Inferior parietal cortex (tissue), 1 donor: ENCODE measurements at regions not wholly inside any gene's neighbourhood (a gene's known extent, or its start where the extent isn't known, plus 50 kb on each side); places are given as distances from the start of the nearest gene placed in this dataset.
"Not testable (repeated sequence)": the region's sequence is repeated elsewhere in the genome, so short reads cannot be mapped to it uniquely, and the experiment has no call there.

Experiments
- DNase-seq: peaks from one replicate; pipeline ENCODE4 v3.0.0-alpha.2; 2016; ENCODE audit errors: extremely low spot score

GRCh38 chr13:86856991-86857390 lies 814.2 kb upstream of the SLITRK5 start:
- no peak for DNase-seq

- no peak for DNase-seq
These were observed 813.0 kb upstream of the SLITRK5 start for GRCh38 chr13:86858216-86858615.

- no peak for DNase-seq
These were observed 809.0 kb upstream of the SLITRK5 start for GRCh38 chr13:86862137-86862536.

- DNase-seq: no peak
These were observed 806.8 kb upstream of the SLITRK5 start for GRCh38 chr13:86864376-86864775.

GRCh38 chr13:86870444-86870843 lies 800.7 kb upstream of the SLITRK5 start:
- peak; percentile 67 for DNase-seq

- DNase-seq: no peak
These were observed 793.7 kb upstream of the SLITRK5 start for GRCh38 chr13:86877441-86877840.

- DNase-seq: no peak
These were observed 792.4 kb upstream of the SLITRK5 start for GRCh38 chr13:86878781-86879180.

- DNase-seq: no peak
These were observed 789.8 kb upstream of the SLITRK5 start for GRCh38 chr13:86881390-86881789.

- DNase-seq: no peak
These were observed 789.1 kb upstream of the SLITRK5 start for GRCh38 chr13:86882107-86882506.

- DNase-seq: no peak
These were observed 788.3 kb upstream of the SLITRK5 start for GRCh38 chr13:86882835-86883234.

GRCh38 chr13:86892330-86892729 lies 778.8 kb upstream of the SLITRK5 start:
- DNase-seq: no peak

- no peak for DNase-seq
These were observed 770.3 kb upstream of the SLITRK5 start for GRCh38 chr13:86900906-86901305.

GRCh38 chr13:86906127-86906874 lies 764.9 kb upstream of the SLITRK5 start:
- no peak for DNase-seq

GRCh38 chr13:86907156-86907555 lies 764.0 kb upstream of the SLITRK5 start:
- DNase-seq: no peak

- no peak for DNase-seq
These were observed 761.9 kb upstream of the SLITRK5 start for GRCh38 chr13:86909318-86909717.

GRCh38 chr13:86914757-86915156 lies 756.4 kb upstream of the SLITRK5 start:
- no peak for DNase-seq

GRCh38 chr13:86917438-86917837 lies 753.7 kb upstream of the SLITRK5 start:
- not testable (repeated sequence) for DNase-seq

GRCh38 chr13:86918682-86919081 lies 752.5 kb upstream of the SLITRK5 start:
- no peak for DNase-seq

- no peak for DNase-seq
These were observed 750.2 kb upstream of the SLITRK5 start for GRCh38 chr13:86920961-86921360.

GRCh38 chr13:86922936-86923335 lies 748.2 kb upstream of the SLITRK5 start:
- no peak for DNase-seq

GRCh38 chr13:86926916-86927315 lies 744.3 kb upstream of the SLITRK5 start:
- DNase-seq: not testable (repeated sequence)

- DNase-seq: no peak
These were observed 738.3 kb upstream of the SLITRK5 start for GRCh38 chr13:86932776-86933334.

- DNase-seq: no peak
These were observed 737.5 kb upstream of the SLITRK5 start for GRCh38 chr13:86933676-86934075.

- DNase-seq: no peak
These were observed 733.9 kb upstream of the SLITRK5 start for GRCh38 chr13:86937316-86937715.
